ENCODE measurements at regions not wholly inside any gene's neighbourhood (a gene's known extent, or its start where the extent isn't known, plus 50 kb on each side); places are given as distances from the start of the nearest gene placed in this dataset.

DNA sequence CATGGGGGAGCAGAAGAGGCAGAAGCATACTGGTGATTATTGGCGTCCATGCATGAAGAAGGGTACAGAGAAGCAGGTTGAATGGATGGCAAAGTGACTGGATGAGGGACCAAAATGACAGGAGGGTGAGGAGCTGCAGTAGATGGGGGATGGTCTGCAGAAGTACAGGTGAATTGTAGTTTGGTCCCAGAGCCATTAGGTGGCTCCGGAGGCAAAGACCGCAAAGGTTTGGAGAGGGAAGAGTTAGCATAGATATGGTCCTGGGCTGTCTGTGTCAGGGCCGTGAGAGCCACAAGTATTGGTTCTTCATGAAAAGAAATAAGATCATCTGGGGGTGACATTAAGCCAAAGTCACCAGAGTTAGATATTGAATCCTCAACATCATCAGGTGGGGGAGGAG is 59.0 kb upstream of the ZNF726 start:
- Histone ChIP-seq H4K20me1 (replicated peaks; ENCODE audit: control insufficient read depth, extremely low read depth, insufficient read depth, low read length) (no peaks in the 10 kb centered on the region), H3K36me3 (ENCODE audit: control insufficient read depth in 2 of 2, extremely low read depth in 1 of 2, insufficient read depth in 2 of 2, low read length in 2 of 2) (no peaks in the 10 kb centered on the region), H3K79me2 (ENCODE audit: control insufficient read depth, insufficient read depth, low read length) (no peaks in the 10 kb centered on the region), H3K4me2 (ENCODE audit: insufficient read depth, low read length) (no peak overlapping the region), H2AFZ (ENCODE audit: low read depth, low read length) (no peak overlapping the region), H3K9ac (replicated peaks; ENCODE audit: extremely low read depth, insufficient read depth, low read length) (no peak overlapping the region), H3K27me3 (ENCODE audit: control insufficient read depth in 2 of 2, insufficient read depth in 2 of 2, low read length in 2 of 2) (no peaks in the 10 kb centered on the region), H3K4me1 (ENCODE audit: control insufficient read depth, extremely low read depth, insufficient read depth, low read length) (no peaks in the 10 kb centered on the region), H3K9me1 (replicated peaks; ENCODE audit: control insufficient read depth, extremely low read depth, insufficient read depth, low read length) (no peaks in the 10 kb centered on the region), H3K27ac (ENCODE audit: insufficient read depth, low read depth, low read length) (no peak overlapping the region), H3K9me3 (replicated peaks; ENCODE audit: control insufficient read depth, insufficient read depth, low read length) (no peaks in the 10 kb centered on the region), H3K4me3 (replicated peaks in 1 of 3; ENCODE audit: insufficient read depth in 1 of 3, low read depth in 1 of 3, low read length in 3 of 3) (no peak overlapping the region)
- no TSS peak for BruUV-seq (replicated peaks)
- FAIRE-seq (no peak), DNase-seq (ENCODE audit: low read depth, low spot score) (no peak)
- CTCF ChIA-PET, result no interaction called here
- POLR2A ChIA-PET, result no interaction called here
- TF ChIP-seq, protein P1, sequence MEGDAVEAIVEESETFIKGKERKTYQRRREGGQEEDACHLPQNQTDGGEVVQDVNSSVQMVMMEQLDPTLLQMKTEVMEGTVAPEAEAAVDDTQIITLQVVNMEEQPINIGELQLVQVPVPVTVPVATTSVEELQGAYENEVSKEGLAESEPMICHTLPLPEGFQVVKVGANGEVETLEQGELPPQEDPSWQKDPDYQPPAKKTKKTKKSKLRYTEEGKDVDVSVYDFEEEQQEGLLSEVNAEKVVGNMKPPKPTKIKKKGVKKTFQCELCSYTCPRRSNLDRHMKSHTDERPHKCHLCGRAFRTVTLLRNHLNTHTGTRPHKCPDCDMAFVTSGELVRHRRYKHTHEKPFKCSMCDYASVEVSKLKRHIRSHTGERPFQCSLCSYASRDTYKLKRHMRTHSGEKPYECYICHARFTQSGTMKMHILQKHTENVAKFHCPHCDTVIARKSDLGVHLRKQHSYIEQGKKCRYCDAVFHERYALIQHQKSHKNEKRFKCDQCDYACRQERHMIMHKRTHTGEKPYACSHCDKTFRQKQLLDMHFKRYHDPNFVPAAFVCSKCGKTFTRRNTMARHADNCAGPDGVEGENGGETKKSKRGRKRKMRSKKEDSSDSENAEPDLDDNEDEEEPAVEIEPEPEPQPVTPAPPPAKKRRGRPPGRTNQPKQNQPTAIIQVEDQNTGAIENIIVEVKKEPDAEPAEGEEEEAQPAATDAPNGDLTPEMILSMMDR (IDR thresholded peaks at IDR 0.05; ENCODE audit: extremely low read depth in 1 of 2, insufficient read depth in 1 of 2, low read depth in 1 of 2, low read length in 2 of 2), result no peak
- TF ChIP-seq POLR2A (IDR thresholded peaks at IDR 0.05; ENCODE audit: low read depth, low read length), result no peak
- TF ChIP-seq EZH2 (IDR thresholded peaks at IDR 0.05; ENCODE audit: borderline replicate concordance, low read depth, low read length, severe bottlenecking), result no peak
- TF ChIP-seq, protein P2, sequence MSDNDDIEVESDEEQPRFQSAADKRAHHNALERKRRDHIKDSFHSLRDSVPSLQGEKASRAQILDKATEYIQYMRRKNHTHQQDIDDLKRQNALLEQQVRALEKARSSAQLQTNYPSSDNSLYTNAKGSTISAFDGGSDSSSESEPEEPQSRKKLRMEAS (IDR thresholded peaks at IDR 0.05; ENCODE audit: insufficient read depth, insufficient read length), result no peak
- no peak for TF ChIP-seq MYC (IDR thresholded peaks at IDR 0.05; ENCODE audit: low read depth, low read length)
- no peak for TF ChIP-seq GATA2 (IDR thresholded peaks at IDR 0.05; ENCODE audit: insufficient read depth, insufficient read length, low read depth, low read length)
- TF ChIP-seq JUN (IDR thresholded peaks at IDR 0.05; ENCODE audit: borderline replicate concordance, insufficient read depth, insufficient read length, low read depth), result no peak
- no peak for TF ChIP-seq POLR2AphosphoS5 (IDR thresholded peaks at IDR 0.05; ENCODE audit: insufficient read depth, low read depth, low read length)
- TF ChIP-seq FOS (IDR thresholded peaks at IDR 0.05; ENCODE audit: borderline replicate concordance, insufficient read depth, low read length), result no peak
- dilution Hi-C loops (cut with MboI; ENCODE audit: extremely low pct_ligation_motif_present, low sequenced_read_pairs), result no loop called here
- intact Hi-C loops (cut with micrococcal nuclease), result no loop called here

Data from endothelial cell of umbilical vein (primary cell).